GM12872 (cell line): ENCODE measurements at regions not wholly inside any gene's neighbourhood (a gene's known extent, or its start where the extent isn't known, plus 50 kb on each side); places are given as distances from the start of the nearest gene placed in this dataset.

Experiments used
- TF ChIP-seq, protein P1 (sequence below): IDR thresholded peaks from 3 replicates; pipeline ENCODE4 v1.5.1; 2011; ENCODE audit warnings: low read depth, mild to moderate bottlenecking, low read length, moderate library complexity; ENCODE audit not compliant: insufficient read depth

DNA sequence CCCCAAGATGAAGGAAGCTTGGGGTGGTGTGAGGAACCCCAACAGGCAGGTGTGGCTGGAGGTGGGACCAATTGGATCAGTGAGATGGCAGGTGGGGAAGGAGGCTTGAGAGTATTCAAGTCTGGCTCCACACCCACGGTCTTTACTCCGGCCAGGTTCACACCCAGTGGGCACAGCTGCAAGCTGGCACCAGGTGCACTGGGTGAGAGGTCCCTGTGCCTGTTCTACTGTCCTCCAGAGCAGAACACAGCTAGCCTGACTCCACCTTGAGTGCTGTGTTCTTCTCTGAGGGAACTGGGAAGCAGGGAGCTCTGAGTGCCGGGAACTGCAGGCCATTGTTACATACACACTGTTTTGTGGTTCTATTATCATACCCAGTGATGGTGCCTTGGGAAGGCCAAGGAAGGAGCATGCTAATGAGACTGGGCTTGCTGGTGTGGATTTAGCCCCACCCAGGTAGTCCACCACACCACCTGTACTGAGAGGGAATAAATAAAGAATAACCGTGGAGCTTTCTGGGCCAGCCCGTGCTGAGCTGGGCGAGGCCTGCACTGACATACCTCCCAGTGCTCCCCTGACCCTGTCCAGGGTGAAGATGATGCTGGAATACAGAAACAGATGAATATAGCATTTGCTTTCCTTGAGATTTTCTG is 93.4 kb downstream of the ABHD5 start:
- TF ChIP-seq, protein P1, sequence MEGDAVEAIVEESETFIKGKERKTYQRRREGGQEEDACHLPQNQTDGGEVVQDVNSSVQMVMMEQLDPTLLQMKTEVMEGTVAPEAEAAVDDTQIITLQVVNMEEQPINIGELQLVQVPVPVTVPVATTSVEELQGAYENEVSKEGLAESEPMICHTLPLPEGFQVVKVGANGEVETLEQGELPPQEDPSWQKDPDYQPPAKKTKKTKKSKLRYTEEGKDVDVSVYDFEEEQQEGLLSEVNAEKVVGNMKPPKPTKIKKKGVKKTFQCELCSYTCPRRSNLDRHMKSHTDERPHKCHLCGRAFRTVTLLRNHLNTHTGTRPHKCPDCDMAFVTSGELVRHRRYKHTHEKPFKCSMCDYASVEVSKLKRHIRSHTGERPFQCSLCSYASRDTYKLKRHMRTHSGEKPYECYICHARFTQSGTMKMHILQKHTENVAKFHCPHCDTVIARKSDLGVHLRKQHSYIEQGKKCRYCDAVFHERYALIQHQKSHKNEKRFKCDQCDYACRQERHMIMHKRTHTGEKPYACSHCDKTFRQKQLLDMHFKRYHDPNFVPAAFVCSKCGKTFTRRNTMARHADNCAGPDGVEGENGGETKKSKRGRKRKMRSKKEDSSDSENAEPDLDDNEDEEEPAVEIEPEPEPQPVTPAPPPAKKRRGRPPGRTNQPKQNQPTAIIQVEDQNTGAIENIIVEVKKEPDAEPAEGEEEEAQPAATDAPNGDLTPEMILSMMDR = no peak

DNA sequence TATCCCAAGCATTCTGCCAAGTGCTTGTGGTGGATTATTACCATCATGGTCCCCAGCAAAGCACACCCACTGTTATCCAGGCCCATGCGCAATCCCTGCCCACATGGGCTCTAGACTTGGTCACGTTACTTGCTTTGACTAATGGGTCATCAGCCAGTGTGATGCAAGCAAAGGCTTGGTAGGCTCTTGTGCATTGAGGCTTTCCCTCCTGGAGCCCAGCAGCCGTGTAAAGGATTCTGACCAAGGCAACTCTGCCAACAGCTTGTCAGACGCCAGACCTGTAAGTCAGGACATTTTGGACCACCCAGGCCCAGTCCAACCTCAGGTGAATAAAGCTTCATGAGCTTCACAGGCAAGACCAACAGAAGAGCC is 93.9 kb downstream of the ABHD5 start:
- TF ChIP-seq, protein P1 = no peak

DNA sequence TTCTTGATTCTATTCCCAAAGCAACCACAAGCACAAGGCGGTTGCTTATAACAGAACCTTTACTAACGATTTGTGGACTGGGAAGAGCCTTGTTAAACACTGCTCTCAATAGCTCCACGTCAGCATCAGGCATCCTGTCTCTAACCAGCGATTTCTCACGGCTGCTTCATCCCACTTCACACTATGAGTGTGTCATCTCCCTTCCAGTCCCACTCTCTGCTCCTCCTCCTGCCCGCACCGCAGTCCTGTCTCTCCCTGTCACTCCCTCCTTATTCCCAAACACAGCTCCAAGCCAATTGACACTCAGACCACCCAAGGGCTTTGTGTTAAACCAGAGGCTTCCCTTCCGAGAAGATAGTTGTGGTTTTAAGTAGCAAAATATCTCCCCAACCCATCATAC is 94.8 kb downstream of the ABHD5 start:
- TF ChIP-seq, protein P1 = no peak

DNA sequence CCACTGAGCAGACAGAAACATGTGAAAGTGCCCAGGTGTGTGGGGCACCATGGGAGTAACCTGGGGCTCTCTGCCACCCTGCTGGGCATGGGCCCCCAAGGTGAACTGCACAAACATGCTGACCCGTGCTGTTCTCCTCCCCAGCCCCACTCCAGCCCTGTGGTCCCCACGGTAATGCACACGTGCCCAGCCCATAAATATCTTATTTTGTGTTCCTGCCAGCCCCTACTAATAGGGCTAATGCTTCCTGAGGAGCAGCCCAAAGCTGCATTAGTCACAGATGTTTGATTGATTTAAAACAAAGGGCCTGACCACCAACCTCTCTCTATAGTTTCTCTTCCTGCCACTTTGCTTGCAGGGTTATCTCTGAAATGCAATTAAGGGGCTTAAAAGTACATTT is 95.4 kb downstream of the ABHD5 start:
- TF ChIP-seq, protein P1 = no peak

DNA sequence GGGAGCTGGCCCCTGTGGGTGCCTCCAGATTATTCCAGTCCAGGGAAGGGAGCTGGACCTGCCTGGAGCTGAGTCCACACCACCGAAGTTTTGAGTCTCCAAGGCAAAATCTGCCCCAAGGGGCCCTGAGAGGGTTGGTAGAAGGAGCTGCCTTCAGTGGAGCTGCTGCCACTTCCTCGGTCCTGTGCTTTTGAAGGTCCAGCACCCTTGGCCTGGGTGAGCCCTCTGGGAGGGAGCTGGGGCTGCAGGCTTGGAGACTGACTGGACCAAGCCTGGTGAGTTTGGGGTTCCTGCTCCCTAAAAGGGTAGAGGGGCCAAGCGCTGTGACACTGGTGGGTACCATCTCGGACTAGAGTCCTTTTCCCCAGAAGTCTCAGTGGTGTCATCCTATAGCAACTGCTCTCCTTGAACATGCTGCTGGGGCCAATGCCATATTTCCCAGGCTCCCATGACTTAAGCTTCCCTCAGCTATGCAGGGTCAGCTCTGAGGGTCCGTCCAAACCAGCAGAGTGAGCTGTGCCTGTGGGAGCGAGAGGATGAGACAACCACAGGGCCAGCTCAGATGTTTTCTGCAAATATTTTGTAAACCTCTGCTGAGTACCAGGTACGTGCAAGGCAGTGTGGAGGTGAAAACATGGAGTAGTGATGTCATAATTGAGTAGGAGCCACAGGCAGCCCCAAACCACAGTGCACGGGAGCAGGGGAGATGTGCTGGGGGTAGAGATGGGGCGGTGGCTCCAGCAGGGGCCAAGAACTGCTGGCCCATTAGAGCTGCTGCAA is 96.0 kb downstream of the ABHD5 start:
- TF ChIP-seq, protein P1 = no peak

DNA sequence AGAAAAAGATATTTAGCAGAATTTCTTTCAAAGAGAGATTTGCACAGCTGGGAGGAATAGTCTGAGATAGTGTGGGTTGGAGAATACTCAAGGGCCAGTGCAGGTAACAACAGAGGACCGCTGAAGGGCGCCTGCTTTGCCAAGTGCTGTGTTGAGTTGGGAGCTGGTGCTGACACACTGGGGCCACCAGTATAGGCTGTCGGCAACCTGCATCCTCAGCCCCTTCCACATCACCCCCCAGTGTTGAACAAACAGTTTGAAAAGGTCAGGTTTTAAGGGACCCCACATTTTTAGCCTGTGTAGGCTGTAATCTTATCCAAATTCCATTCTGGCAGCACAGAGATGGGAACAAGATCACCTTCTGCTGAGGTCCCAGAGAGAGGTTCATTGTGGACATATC is 96.6 kb downstream of the ABHD5 start:
- TF ChIP-seq, protein P1 = no peak

DNA sequence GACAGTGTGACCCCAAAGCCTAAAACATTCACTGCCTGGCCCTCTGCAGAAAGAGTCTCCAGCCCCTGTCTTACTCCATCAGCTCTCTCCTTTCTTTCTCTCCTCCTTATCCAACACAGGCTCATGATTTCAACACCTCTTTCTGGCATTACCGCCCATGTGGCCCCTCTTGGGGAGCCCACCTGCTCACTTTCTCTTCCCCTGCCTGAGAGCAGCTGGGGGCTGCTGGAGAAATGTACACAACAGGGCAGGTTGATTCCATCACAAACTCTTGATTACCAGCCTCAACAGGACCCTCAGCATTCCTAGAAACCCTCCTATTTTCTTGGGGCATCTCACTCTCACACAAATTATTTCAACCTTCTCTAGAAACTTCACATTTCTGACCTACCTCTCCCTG is 98.3 kb downstream of the ABHD5 start:
- TF ChIP-seq, protein P1 = no peak
